HCEC 1CT (cell line): ENCODE measurements at regions not wholly inside any gene's neighbourhood (a gene's known extent, or its start where the extent isn't known, plus 50 kb on each side); places are given as distances from the start of the nearest gene placed in this dataset.

Experiments
- DNase-seq: peaks from one replicate; pipeline ENCODE4 v3.0.0-alpha.2; 2017

- DNase-seq = no peak
Observed at GRCh38 chr18:25710981-25711380, 359.0 kb upstream of the ZNF521 start.

GRCh38 chr18:25705650-25706049, 353.7 kb upstream of the ZNF521 start:
- DNase-seq = no peak

GRCh38 chr18:25704494-25704893, 352.5 kb upstream of the ZNF521 start:
- DNase-seq = no peak

- no peak for DNase-seq
Observed at GRCh38 chr18:25704071-25704470, 352.1 kb upstream of the ZNF521 start.

DNA sequence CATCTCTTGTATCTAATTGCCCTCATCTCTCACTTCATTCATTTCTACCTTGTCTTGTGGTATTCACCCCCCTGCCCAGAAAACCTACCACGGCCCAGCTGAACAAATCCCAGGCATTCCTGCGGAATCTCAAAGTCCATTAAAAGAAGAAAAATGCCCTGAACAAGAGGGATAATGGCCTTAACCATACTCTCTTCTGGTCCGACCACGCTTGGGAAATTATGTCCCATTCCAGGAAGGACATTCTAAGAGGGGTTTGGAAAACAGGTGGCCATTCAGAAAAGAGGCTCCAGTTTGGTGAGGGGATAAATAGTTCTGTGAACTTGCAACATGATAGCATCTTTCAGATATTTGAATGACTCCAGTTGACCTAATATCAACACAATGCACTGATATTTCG, 349.9 kb upstream of the ZNF521 start:
- DNase-seq = no peak

GRCh38 chr18:25686960-25687500, 335.1 kb upstream of the ZNF521 start:
- no peak for DNase-seq

DNA sequence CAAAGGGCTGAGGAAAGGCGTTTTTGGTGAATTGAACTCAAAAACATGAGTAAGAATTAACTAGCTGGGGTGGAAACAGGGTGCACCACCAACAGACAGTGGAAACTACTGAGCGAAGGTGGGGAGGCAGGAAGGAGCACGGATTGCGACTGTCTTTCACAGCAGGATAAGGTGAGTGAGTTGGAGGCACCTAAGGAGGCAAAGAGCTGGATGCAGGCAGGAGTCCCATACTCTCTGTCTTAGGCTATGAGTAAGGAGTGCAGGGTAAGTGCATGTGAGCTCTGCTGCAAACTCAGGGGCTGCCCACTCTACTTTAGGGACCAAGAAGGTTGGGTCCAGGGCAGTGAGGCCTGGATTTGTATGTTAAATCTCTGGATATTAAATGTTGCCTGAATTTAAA, 333.1 kb upstream of the ZNF521 start:
- no peak for DNase-seq

GRCh38 chr18:25679491-25679890, 327.5 kb upstream of the ZNF521 start:
- no peak for DNase-seq

- DNase-seq = no peak
Observed at GRCh38 chr18:25678221-25678620, 326.3 kb upstream of the ZNF521 start.

- DNase-seq = no peak
Observed at GRCh38 chr18:25675123-25675850, 323.3 kb upstream of the ZNF521 start.

GRCh38 chr18:25674183-25674582, 322.2 kb upstream of the ZNF521 start:
- DNase-seq = no peak

GRCh38 chr18:25672490-25672889, 320.5 kb upstream of the ZNF521 start:
- no peak for DNase-seq

DNA sequence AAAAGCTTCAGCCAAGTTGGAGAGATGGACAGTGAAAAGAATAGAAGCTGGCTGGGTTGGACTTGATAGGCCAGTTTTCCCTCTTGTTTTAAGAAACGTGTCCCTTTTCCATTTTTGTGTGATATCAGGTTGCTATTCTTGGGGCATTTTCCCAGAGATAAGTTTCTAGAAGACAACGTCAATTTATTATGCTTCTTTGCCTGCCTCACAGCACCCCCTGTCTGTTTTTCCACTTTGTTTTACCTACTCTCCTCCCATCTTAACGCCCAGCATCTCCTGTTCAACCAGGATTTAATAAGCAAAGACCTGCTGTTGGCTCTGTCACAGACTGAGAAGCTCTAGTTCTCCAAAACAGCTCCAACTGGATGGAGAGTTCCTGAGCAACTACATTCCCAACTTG, 317.8 kb upstream of the ZNF521 start:
- peak; percentile 40 for DNase-seq

- DNase-seq = no peak
Observed at GRCh38 chr18:25662272-25662671, 310.3 kb upstream of the ZNF521 start.

- DNase-seq = no peak
Observed at GRCh38 chr18:25661831-25662230, 309.9 kb upstream of the ZNF521 start.

GRCh38 chr18:25659541-25659940, 307.6 kb upstream of the ZNF521 start:
- no peak for DNase-seq

- no peak for DNase-seq
Observed at GRCh38 chr18:25658476-25658875, 306.5 kb upstream of the ZNF521 start.

DNA sequence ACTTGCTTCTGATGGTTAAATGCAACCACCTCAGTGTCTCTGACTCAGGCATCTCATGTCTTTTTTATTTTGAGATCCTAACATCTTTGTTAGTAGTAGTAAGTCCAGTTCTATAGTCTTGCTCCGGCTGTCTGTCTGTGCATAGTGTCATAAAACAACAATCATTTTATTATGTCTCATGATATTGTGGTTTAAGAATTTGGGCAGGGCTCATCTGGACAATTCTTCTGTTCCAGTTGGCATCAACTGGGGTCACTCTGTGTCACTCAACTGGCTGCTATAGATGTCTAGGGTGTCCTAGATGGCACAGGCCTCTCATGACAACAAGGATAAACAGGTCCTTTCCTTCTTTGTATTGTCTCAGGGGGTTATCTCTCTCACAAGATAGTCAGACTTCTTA, 299.6 kb upstream of the ZNF521 start:
- no peak for DNase-seq

- peak; percentile 98 for DNase-seq
Observed at GRCh38 chr18:25650201-25650941, 298.4 kb upstream of the ZNF521 start.

DNA sequence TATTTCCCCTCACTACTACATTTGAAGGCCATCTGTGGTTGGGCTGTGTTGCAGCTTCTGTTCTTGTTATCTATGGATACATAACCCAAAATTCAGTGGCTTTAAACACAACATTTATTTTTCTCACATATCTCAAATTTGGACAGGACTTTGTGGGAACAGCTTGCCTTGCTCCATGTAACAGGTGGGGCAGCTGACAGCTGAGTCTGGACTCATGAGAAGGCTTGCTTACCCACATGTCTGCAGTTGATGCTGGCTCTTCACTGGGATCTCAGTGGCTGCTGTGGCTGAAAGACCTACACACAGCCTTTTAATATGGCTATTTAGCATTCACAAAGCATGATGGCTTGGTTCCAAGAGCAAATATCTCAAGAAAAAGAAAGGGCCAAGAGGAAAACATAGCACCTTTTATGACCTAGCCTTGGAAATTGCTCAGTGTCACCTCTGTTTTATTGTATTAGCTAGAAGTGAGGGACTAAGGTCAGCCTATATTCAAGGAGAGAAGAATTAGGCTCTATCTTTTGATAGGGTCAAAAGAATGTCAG, 296.8 kb upstream of the ZNF521 start:
- DNase-seq = no peak

GRCh38 chr18:25647404-25647803, 295.4 kb upstream of the ZNF521 start:
- DNase-seq = no peak

GRCh38 chr18:25646971-25647370, 295.0 kb upstream of the ZNF521 start:
- DNase-seq = peak; percentile 78

DNA sequence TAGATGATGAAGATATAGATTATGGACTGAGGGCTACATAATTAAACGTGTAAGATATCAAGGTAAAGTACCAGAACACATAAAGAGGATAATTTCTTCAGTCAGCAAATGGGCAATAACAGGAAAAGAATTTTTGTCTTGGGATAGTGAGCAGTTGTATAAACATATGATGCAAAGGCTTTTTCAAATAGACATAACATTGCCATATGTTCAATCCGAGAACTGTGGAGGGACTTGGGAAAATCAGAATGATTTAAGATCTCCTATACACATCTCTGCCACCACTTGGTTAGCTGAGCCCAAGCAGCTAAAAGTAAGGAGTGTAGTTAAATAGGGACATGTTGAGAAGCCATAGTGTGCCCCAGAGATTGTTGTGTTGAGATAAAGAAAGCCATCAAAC, 287.6 kb upstream of the ZNF521 start:
- no peak for DNase-seq

DNA sequence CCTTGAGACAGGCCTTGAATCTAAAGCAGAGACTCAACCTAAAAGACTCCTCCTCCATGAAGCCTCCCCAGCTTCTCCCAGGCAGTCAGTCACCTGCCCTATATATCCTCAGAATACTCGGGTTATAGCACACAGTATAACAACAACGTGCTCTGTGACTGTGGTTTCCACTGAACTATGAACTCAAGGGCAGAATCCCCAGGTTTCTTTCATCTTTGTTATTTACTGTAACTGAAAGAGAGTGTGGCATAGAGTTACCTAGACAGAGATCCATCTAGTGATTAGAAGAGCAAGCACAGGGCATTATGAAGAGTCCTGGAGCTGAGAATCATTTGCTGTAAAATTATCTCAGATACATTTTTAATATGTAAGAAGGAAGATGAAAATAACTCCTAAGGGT, 281.6 kb upstream of the ZNF521 start:
- DNase-seq = no peak
